Stimulated activated CD8-positive, alpha-beta memory T cell treated with anti-CD3 and anti-CD28 coated beads, Interleukin-7, amount 100 ng/mL, for 1 hour (primary cell): ENCODE measurements at regions not wholly inside any gene's neighbourhood (a gene's known extent, or its start where the extent isn't known, plus 50 kb on each side); places are given as distances from the start of the nearest gene placed in this dataset.
A peak's percentile ranks its signal among the peaks of the same experiment; 100 is the strongest.
"Not testable (repeated sequence)": the region's sequence is repeated elsewhere in the genome, so short reads cannot be mapped to it uniquely, and the experiment has no call there.

ENCODE experiments used
- DNase-seq, 2 donors: peaks; one replicate each; pipeline ENCODE4 v3.0.0-alpha.2; 2020; ENCODE audit warnings: low read depth in 2 of 2

DNA sequence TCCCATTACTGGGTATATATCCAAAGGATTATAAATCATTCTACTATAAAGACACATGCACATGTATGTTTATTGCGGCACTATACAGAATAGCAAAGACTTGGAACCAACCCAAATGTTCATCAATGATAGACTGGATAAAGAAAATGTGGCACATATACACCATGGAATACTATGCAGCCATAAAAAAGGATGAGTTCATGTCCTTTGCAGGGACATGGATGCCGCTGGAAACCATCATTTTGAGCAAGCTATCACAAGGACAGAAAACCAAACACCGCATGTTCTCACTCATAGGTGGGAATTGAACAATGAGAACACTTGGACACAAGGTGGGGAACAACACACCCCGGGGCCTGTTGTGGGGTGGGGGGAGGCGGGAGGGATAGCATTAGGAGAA lies 57.0 kb upstream of the NEUROD1 start:
- DNase-seq: not testable (repeated sequence)

DNA sequence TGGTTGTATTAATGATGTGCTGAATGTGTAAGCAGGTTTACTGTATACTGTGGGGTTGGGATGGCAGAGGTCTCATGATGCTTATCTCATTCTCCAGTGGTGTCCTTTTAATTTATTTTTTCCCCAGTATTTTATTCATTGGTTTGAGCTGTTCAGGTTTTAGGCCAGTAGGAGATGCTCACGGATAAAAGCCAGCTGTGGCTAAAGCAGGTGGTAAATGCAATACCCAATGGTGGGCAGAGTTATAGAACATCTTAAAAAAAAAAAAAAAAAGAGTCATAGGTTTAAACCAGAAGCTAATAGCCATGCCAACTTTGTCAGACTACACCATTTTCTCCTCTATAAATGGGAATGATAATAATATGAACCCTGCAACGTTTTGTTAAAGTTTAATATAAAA lies 57.8 kb upstream of the NEUROD1 start:
- no peak for DNase-seq

DNA sequence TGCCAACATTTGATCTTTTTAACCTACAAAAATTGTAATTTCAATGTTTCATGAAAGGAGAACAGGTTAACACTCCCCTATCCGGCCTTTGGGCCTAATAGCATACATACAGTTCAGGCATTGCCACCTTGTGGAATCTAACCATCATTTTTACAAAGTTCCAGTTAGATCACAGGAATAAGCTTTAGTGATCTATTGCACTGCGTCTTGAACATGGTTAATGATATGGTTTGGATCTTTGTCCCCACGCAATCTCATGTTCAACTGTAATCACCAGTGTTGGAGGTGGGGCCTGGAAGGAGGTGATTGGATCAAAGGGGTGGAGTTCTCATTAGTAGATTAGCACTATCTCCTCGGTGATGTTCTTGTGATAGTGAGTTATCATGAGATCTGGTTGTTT lies 58.2 kb upstream of the NEUROD1 start:
- no peak for DNase-seq

DNA sequence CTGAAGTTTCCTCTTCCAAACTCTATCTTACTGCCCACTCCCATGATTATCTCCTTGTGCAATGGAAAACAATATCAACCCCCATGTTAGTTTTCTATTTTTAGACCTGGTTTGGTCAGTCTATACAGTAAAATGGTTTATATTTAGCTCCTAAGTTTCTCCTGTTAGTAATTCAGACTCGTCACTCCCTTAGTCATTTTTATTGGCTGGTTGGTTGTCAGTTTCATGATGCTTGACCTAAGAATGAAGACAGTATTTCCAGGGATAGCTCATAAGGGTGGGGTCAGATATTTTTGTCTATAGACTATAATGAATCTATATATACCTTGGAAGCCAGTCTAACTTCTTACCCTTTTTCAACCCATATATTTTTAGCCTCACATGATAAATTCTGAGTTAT lies 61.4 kb upstream of the NEUROD1 start:
- no peak for DNase-seq

DNA sequence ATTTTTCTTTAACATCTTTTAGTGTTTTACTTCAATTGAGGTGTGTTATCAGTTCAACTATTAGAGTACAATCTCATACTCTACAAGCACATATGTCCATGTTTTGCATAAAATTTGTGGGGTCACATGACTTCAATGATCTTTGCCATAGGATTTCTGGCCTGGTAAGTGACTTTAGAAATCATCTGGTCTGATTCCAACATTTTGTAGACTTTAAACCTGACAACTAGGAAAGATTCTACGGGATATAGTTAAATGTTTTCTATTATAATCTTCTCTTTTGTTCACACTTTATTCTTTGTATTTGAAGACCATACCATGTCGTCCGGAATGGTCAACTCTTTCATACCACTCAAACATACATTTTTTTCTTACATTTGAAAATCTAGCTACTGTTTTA lies 62.0 kb upstream of the NEUROD1 start:
- no peak for DNase-seq

DNA sequence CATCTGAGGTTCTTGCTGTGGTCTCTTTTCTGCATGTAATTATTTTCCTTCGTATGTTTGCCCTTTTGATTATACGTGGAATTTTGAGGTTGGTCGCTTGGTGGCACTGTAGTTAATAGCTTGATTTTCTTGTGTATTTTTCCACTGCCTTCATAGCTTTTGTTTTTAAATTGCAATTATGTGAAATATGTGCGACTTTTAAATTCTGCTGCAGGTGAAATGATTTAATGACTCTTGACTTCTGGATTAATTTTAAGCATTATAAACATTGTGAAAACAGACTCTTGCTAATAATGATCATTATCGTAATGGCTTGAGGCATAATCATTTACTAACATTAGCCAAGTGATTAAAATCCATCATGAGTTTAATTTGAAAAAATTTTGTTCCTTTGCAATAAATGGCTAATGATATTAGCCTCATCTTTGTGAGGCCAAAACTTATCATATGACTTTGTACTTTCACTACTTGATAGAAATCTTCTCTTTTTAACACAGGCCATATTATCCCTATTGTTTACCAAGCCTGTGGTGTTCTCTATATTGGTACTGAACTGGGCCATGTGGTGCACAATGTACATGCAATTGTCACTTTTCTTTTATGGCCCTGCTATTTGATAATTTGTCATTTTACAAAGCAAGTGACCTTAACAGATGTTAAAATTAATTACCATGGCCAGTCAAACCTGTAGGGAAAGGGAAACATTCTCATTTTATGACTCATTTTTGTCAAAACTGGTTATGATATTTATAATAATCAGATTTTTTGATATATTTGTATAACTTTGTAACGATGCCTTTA lies 62.8 kb upstream of the NEUROD1 start:
- DNase-seq: peak in 1 of 2 donors; percentile 2

DNA sequence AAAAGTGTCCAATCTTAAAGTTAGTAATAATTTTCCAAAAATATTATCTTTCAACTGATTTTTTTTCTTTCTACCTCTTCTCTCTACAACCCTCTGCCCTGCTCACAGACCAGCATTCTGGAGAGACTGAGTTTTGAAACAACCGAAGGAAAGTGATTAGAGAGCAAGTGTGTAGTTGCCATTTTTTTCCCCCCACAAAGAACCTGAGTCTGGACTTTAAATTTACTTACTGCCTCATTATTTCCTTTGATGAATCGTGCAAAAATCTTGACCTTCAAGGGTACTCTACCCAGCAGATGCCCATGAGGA lies 63.4 kb upstream of the NEUROD1 start:
- DNase-seq: no peak

DNA sequence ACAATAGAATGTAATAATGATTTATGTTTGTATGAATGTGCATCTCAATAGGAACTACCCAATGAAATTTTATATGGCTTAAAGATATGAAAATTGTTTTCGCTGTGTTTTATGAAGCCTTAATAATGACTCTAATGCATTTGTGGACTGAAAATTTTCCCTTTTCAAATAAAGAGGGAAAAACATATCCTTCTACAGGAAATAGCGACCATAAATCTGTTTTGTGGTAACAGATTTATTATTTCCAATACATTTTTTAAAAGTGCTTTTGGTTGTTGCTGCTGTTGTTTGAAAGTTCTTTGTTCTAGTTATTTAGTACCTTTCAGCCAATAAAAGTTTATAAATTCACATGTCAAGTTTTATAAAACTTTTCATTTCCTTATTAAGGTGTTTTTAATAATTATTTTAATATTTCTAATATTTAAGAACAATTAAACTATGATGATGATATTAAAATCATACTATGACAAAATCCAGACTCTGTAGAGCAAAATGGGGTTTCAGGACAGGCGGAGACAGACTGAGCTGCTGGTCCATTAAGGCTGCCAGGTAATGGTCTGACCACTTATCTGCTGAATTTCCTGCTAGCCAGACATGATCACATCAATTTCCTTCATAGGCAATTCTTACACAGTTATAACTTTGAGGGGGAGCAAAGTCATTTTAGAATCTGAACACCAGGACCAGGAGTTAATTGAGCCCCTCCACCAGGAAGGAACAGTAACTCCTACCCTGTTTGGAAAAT lies 65.7 kb upstream of the NEUROD1 start:
- no peak for DNase-seq

DNA sequence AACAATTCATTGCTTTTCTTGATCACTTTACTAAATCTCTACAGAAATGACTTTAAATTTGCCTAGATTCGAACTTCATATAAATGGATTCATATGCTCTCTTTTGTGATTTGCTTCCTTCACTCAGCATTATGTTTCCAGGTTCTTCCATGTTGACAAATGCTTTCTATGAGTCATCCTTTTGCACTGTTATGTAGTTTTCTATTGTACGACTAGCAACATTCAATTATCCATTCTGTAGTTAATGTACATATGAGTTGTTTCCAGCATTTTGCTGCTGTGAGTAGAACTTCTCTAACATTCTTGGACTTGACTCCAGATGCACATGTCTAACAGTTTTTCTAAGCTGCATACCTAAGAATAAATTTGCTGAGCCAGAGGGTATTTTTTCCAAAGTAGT lies 66.5 kb upstream of the NEUROD1 start:
- no peak for DNase-seq

DNA sequence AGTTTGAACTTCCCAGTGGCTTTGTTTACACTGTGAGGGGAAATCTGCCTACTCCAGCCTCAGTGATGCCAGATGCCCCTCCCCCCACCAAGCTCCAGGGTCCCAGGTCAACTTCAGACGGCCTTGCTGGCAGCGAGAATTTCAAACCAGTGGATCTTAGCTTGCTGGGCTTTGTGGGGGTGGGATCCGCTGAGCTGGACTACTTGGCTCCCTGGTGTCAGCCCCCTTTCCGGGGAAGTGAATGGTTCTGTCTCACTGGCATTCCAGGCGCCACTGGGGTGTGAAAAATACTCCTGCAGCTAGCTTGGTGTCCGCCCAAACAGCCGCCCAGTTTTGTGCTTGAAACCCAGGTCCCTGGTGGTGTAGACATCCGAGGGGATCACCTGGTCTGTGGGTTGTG lies 70.0 kb upstream of the NEUROD1 start:
- DNase-seq: no peak

DNA sequence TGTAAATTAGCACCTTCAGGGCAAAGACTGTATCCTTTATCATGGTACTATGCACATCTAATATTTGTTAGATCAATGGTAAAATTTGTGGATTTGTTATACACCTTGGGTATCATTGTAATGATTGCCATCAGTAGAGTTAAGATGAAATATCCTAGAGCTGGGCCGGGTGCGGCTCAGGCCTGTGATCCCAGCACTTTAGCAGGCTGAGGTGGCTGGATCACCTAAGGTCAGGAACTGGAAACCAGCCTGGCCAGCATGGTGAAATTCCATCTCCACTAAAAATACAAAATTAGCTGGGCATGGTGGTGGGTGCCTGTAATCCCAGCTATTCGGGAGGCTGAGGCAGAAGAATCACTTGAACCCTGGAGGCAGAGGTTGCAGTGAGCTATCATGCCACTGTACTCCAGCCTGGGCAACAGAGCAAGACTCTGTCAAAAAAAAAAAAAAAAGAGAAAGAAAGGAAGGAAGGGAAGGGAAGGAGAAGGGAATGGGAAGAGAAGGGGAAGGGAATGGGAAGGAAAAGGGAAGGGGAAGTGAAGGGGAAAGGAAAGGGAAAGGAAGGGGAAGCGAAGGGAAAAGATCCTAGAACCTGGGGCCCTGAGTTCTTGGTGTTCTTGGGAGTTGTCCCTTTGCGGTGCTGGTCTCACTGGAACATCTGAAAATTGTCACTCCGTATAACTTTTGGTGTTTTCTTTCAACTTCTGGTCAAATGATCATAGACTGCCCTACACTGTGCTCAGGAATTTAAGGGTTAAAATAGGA lies 71.1 kb upstream of the NEUROD1 start:
- no peak for DNase-seq

DNA sequence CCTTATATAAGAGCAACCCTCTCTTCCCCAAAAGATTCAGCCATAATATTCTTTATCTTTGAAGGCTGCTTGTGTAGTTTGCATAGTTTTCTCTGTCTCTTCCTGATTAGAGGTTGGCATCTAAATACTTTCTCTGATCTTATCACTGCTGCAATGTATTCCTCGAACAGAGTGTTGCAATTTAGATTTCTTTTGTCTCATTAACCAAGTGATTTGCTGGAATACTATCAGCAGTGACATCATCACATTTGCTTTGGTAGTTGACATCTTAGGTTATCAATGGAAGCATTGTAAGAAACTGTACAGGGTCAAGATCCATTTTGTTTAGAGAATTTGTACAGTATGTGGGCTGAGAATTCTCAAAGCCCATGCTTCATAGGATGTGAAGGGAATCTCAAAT lies 72.0 kb upstream of the NEUROD1 start:
- DNase-seq: no peak

DNA sequence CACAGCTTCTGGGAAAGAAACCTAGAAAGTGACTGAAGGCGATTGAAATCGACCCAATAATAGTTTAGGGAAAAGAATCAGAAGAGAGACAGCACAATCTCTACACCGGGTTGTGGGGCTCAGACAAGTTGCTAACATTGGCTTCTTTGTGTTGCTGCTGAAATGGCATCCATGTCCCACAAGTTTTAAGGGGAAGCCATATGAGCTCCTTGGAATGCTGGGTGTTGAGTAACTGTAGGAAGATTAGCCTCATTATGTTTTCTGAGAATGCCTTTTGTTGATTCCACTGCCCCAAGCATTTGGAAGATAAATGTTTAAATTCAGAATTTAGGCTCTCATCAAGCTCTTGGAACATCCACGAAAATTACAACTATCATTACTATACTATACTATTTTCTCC lies 73.4 kb upstream of the NEUROD1 start:
- DNase-seq: no peak

DNA sequence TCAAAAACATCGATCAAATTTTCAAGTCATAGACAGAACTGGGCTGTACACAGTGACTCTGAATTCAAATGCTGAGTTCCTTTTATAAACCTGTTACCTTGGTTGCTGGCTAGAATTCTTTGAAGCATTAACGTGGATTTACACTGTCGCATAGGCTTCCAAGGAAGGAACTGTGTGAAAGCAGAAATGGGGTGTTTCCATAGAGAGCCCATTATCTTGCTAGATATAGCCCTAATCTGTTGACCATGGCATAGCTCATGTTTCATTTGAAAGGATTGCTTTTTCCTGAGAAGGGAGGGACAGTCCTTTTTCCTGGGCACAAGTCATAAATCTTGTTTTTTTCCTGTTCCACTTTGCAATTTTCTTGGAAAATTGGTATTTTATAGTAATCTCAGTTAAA lies 73.8 kb upstream of the NEUROD1 start:
- no peak for DNase-seq

DNA sequence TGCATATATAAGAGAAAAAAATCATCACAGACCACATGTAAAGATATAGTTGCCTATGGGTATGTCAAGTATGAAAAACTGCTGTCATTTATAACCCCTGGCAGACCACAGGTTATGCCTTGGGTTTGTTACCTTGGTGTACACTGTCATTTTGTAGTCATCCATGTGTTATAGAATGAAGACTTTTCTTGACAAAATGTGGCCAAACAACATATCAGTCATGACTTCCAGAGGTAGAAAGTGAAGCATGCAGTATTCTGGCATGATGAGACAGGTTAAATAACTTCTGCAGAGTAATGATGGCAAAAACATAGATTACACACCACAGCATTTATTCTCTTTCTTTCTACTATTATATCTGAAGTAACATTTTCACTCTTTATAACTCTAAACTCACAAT lies 74.9 kb upstream of the NEUROD1 start:
- DNase-seq: no peak

DNA sequence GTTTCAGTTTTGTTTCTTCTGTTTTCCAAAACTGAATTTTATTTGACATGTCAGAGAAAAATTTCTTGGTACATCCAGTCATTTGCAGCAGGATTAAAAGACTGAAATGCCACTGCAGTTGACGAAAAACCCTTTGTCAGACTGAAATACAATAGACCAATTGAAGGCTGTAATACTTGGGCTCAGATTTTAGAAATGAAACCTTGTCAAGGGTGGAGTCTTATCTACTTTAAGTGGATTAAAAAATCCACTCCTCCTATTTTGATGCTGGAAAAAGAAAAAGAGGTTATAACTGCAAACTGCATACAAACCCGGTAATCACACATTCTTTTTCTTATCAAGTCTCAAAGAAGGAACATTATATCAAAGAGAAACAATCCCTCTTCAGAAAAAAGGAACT lies 80.2 kb upstream of the NEUROD1 start:
- DNase-seq: no peak

DNA sequence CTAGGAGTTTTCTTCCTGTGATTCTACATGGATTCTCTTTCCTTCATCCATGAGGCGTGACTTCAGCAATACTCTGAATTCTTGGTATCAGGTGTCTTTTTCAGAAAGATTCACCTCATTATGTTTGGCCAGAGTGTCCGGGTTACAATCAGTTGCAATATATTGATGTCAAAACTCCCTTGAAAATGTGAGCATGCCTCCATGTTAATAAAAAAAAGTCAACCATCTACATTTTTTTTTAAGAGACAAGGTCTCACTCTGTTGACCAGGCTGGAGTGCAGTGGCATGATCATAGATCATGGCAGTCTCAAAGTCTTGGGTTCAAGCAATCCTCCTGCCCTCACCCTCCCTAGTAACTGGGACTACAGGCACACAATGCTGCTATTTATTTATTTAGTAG lies 80.9 kb upstream of the NEUROD1 start:
- no peak for DNase-seq

DNA sequence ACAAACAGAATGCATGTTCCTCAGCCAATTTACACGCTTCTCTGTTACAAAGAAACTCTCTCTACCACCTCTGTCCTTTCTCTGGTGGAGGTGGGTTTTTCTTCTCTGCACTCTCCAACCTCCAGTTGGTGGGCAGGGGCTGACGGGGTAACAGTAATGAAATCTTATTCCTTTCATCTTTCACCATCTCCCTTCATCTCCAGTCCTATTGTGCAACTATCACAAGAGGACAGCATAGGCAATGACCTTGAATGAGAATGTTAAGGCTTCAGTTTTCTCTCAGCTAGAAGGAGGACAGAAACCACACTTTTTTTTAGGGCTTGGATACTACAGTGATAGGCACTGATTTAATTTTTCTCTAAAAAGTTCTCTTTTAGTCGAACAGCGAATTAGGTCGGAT lies 81.7 kb upstream of the NEUROD1 start:
- DNase-seq: no peak

DNA sequence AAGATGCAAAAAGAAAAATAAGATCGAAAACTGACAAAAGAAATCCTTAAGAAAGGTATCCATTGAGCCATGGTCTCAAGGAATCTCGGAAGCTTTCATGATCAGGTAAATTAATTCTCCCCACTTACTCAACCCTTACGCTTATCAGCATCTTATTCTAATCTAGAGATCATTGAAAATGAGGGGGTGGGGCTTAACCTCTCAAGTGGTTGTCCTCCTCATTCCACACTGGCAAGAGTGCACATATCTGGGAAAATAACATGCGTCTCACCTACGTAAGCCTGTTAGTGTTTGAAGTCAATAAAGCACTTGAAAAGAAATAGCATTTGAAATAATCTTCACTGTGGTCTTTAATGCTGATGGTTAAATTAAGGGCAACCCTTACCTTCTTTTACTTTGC lies 82.5 kb upstream of the NEUROD1 start:
- no peak for DNase-seq

DNA sequence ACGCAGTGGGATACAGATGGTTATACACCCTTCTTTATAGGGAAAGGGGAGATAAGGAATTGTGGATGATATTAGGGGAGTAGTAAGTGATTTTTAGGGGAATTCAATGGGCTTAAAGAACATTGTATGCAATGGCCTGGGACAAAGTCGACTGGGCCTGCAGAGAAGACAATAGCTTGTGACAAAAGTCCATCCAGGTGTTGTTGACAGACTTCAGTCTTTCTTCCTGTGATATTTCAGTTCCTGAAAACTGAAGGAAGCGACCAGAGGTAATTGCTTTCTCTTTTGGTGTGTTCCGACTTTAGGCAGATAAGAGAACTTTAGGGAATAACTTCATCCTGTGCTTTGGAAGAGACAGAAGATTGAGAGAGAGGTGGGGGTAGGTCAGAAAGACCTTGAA lies 83.1 kb upstream of the NEUROD1 start:
- no peak for DNase-seq

DNA sequence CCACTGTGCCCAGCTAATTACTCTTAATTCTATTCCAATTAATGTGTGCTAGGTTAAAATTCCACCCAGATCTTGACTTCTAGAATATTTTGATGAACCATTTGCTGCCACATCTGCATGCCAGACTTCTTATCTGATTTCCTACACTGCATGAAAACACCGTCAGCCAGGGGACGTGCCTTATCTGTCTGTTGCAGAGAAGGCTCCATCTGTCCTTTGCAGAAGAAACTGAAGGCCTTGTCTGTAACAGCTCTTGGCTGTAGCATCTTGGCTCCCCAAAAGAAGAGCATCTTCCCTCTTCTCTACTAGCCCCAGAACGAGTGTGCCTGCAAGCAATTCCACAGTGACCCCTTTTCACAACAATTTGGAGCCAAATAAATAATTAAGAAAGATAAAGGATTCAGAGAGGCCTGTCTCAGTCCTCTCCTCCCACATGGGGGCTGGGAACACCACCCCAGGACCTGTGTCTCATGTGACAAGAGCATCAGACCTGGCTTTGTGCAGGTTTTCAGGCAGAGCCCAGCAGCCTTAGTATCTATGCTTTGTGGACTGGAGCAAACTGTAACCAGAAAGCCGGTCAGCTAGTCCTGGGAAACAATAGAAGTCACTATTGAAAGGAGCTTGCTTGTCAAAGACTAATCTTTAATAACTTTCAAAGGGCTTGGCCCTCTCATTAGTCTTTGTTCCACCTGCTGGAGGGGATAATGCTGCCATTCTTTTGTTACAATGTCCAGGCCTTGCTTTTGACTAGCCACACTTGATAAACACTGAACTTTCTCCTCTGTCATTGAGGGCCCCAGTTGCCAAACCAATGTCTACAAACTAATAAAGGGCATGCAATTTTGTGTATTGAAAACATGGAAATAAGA lies 84.0 kb upstream of the NEUROD1 start:
- DNase-seq: no peak

DNA sequence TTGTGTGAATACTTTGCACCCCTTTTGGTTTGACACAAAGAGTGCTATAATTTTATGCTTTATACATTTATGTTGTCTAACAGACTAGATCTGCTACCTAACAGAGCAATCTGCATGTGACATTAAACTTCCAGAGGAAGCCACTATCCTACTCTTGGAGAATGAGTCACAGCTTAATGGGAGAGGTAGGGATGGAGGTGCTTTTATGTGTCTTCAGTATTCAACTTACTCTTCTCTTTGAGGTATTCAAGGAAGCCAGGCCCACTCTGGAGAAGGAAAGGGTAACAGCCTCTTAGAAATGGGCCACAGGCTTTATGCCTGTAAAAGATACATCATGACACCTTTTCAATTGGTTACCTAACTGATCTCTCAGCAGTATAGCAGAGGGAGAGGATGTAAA lies 85.8 kb upstream of the NEUROD1 start:
- no peak for DNase-seq
